ENCODE measurements at regions not wholly inside any gene's neighbourhood (a gene's known extent, or its start where the extent isn't known, plus 50 kb on each side); places are given as distances from the start of the nearest gene placed in this dataset.

DNA sequence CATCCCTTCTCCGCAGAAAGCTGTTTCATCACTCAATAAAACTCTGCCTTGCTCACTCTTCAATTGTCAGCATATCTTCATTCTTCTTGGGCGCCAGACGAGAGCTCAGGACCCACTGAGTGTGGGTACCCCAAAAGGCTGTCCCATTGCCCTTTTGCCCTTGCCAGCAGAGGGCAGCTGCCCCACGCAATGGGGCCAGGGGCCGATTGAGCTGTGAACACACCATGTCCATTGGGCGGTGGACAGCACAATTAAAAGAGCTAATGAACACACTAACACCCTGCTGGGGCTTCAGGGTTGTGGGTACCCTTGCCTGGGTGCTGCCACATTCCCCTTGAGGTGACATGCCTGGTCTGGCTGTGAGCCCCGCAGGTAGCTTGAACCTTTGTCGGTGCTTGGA is 487.2 kb upstream of the NUDT12 start:
- TF ChIP-seq, protein P1, sequence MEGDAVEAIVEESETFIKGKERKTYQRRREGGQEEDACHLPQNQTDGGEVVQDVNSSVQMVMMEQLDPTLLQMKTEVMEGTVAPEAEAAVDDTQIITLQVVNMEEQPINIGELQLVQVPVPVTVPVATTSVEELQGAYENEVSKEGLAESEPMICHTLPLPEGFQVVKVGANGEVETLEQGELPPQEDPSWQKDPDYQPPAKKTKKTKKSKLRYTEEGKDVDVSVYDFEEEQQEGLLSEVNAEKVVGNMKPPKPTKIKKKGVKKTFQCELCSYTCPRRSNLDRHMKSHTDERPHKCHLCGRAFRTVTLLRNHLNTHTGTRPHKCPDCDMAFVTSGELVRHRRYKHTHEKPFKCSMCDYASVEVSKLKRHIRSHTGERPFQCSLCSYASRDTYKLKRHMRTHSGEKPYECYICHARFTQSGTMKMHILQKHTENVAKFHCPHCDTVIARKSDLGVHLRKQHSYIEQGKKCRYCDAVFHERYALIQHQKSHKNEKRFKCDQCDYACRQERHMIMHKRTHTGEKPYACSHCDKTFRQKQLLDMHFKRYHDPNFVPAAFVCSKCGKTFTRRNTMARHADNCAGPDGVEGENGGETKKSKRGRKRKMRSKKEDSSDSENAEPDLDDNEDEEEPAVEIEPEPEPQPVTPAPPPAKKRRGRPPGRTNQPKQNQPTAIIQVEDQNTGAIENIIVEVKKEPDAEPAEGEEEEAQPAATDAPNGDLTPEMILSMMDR (IDR thresholded peaks at IDR 0.05) = no peak
- TF ChIP-seq POLR2AphosphoS5 (IDR thresholded peaks at IDR 0.05) (no peak), POLR2A (IDR thresholded peaks at IDR 0.05) (no peak), EP300 (IDR thresholded peaks at IDR 0.05) (no peak)

Measured in stomach (tissue), 4 donors.